Inflammatory macrophage treated with lipopolysaccharide for 4 hours (primary cell): ENCODE measurements at regions not wholly inside any gene's neighbourhood (a gene's known extent, or its start where the extent isn't known, plus 50 kb on each side); places are given as distances from the start of the nearest gene placed in this dataset.

Experiments
- DNase-seq: peaks from one replicate; pipeline ENCODE4 v3.0.0-alpha.2; 2020

- no peak for DNase-seq
Measured at GRCh38 chr1:184221087-184221486, 165.7 kb upstream of the C1orf21 start.

- DNase-seq = peak; percentile 66
Measured at GRCh38 chr1:184222652-184223052, 164.2 kb upstream of the C1orf21 start.

- no peak for DNase-seq
Measured at GRCh38 chr1:184223216-184223615, 163.6 kb upstream of the C1orf21 start.

GRCh38 chr1:184225283-184226099 is 161.3 kb upstream of the C1orf21 start:
- no peak for DNase-seq

GRCh38 chr1:184226100-184226487 is 160.7 kb upstream of the C1orf21 start:
- no peak for DNase-seq

GRCh38 chr1:184228558-184228957 is 158.3 kb upstream of the C1orf21 start:
- DNase-seq = no peak

GRCh38 chr1:184237588-184237987 is 149.2 kb upstream of the C1orf21 start:
- no peak for DNase-seq

GRCh38 chr1:184241446-184241845 is 145.4 kb upstream of the C1orf21 start:
- no peak for DNase-seq

GRCh38 chr1:184242507-184242943 is 144.3 kb upstream of the C1orf21 start:
- no peak for DNase-seq

GRCh38 chr1:184244962-184245361 is 141.9 kb upstream of the C1orf21 start:
- DNase-seq = no peak

GRCh38 chr1:184247671-184248070 is 139.2 kb upstream of the C1orf21 start:
- no peak for DNase-seq

- DNase-seq = no peak
Measured at GRCh38 chr1:184253921-184254320, 132.9 kb upstream of the C1orf21 start.

- DNase-seq = no peak
Measured at GRCh38 chr1:184254849-184255248, 132.0 kb upstream of the C1orf21 start.

- DNase-seq = no peak
Measured at GRCh38 chr1:184255560-184255959, 131.3 kb upstream of the C1orf21 start.

GRCh38 chr1:184257873-184258272 is 129.0 kb upstream of the C1orf21 start:
- DNase-seq = no peak

- no peak for DNase-seq
Measured at GRCh38 chr1:184258525-184258924, 128.3 kb upstream of the C1orf21 start.

GRCh38 chr1:184260382-184260781 is 126.4 kb upstream of the C1orf21 start:
- no peak for DNase-seq

GRCh38 chr1:184262109-184262508 is 124.7 kb upstream of the C1orf21 start:
- no peak for DNase-seq

GRCh38 chr1:184267747-184268146 is 119.1 kb upstream of the C1orf21 start:
- no peak for DNase-seq

GRCh38 chr1:184270556-184270955 is 116.3 kb upstream of the C1orf21 start:
- DNase-seq = no peak

GRCh38 chr1:184272175-184272866 is 114.5 kb upstream of the C1orf21 start:
- DNase-seq = no peak

- DNase-seq = no peak
Measured at GRCh38 chr1:184276416-184276815, 110.4 kb upstream of the C1orf21 start.

- no peak for DNase-seq
Measured at GRCh38 chr1:184279911-184280458, 106.8 kb upstream of the C1orf21 start.

GRCh38 chr1:184283999-184284398 is 102.8 kb upstream of the C1orf21 start:
- no peak for DNase-seq
